ENCODE measurements at regions not wholly inside any gene's neighbourhood (a gene's known extent, or its start where the extent isn't known, plus 50 kb on each side); places are given as distances from the start of the nearest gene placed in this dataset.
A peak's percentile ranks its signal among the peaks of the same experiment; 100 is the strongest.
"Not testable (repeated sequence)": the region's sequence is repeated elsewhere in the genome, so short reads cannot be mapped to it uniquely, and the experiment has no call there.

- ATAC-seq (no peak), DNase-seq (no peak)
- no peak overlapping the region for H3K4me3 ChIP-seq
- H3K27me3 ChIP-seq: no peaks in the 10 kb centered on the region
- intact Hi-C loops (cut with DNase I): no loop called here
- no peaks in the 10 kb centered on the region for H3K4me1 ChIP-seq
- TF ChIP-seq POLR2A (IDR thresholded peaks at IDR 0.05) (no peak), CTCF (IDR thresholded peaks at IDR 0.05) (no peak)
- 59% methylated on average over 6 of the region's 6 CpGs for WGBS (ENCODE audit: insufficient coverage, low coverage, low lambda C conversion rate, missing lambda C conversion rate)
- no peaks in the 10 kb centered on the region for H3K36me3 ChIP-seq
- no peak overlapping the region for H3K27ac ChIP-seq
- H3K9me3 ChIP-seq: no peaks in the 10 kb centered on the region
These were observed 143.2 kb downstream of the BMP15 start for GRCh38 chrX:51053741-51054140.

GRCh38 chrX:51098046-51098445 lies 187.5 kb downstream of the BMP15 start:
- ATAC-seq: no peak
- TF ChIP-seq CTCF (IDR thresholded peaks at IDR 0.05): no peak
- no peak for TF ChIP-seq POLR2A (IDR thresholded peaks at IDR 0.05)
- intact Hi-C loops (cut with DNase I): no loop called here
- H3K27me3 ChIP-seq: no peaks in the 10 kb centered on the region
- H3K4me1 ChIP-seq: no peaks in the 10 kb centered on the region
- H3K36me3 ChIP-seq: no peaks in the 10 kb centered on the region
- no peak for DNase-seq
- no peak overlapping the region for H3K27ac ChIP-seq
- H3K4me3 ChIP-seq: no peak overlapping the region
- no peaks in the 10 kb centered on the region for H3K9me3 ChIP-seq

GRCh38 chrX:51119058-51119926 lies 208.8 kb downstream of the BMP15 start:
- ATAC-seq; H3K27me3 ChIP-seq; DNase-seq; H3K4me3 ChIP-seq; H3K36me3 ChIP-seq; H3K27ac ChIP-seq; intact Hi-C loops (cut with DNase I); H3K4me1 ChIP-seq; H3K9me3 ChIP-seq: not testable (repeated sequence)
- WGBS (ENCODE audit: insufficient coverage, low coverage, low lambda C conversion rate, missing lambda C conversion rate): 40% methylated on average over 2 of the region's 52 CpGs

DNA sequence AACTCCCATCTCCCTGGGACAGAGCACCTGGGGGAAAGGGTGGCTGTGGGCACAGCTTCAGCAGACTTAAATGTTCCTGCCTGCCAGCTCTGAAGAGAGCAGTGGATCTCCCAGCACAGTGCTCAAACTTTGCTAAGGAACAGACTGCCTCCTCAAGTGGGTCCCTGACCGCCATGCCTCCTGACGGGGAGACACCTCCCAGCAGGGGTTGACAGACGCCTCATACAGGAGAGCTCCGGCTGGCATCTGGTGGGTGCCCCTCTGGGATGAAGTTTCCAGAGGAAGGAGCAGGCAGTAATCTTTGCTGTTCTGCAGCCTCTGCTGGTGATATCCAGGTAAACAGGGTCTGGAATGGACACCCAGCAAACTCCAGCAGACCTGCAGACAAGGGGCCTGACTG lies 206.9 kb upstream of the NUDT10 start:
- H3K9me3 ChIP-seq; H3K4me3 ChIP-seq; H3K27me3 ChIP-seq; intact Hi-C loops (cut with DNase I); H3K36me3 ChIP-seq; H3K4me1 ChIP-seq; H3K27ac ChIP-seq; ATAC-seq; DNase-seq: not testable (repeated sequence)
- no CpG with 5 or more reads among the region's 4 CpGs for WGBS (ENCODE audit: insufficient coverage, low coverage, low lambda C conversion rate, missing lambda C conversion rate)

DNA sequence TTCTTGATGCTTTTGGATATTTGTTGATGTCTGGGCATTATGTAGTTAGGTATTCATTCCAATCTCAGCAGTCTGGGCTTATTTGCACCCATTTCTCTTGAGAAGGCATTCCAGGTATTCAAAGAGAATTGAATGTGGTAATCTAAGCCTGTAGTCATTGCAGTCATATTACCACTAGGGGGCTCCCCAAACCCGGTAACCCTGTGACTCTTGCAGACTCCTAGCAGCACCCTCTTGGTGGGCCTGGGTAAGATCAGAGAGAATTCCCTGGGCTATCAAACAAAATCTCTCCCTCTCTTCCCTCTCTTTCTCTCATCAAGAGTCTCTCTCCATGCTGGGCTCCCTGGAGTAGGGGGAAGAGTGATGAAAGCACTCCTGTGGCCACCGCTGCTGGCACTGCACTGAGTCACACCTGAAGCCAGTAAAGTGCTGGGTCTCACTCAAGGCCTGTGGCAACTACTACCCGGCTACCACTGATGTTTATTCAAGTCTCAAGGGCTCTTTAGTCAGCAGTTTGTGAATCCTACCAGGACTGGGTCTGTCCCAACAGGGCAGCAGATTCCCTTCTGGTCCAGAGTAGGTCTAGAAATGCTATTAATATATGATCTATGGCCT lies 187.7 kb upstream of the NUDT10 start:
- no peaks in the 10 kb centered on the region for H3K9me3 ChIP-seq
- WGBS (ENCODE audit: insufficient coverage, low coverage, low lambda C conversion rate, missing lambda C conversion rate): 19% methylated on average over 3 of the region's 3 CpGs
- intact Hi-C loops (cut with DNase I): no loop called here
- TF ChIP-seq CTCF (IDR thresholded peaks at IDR 0.05) (peak; percentile 45 to 72 (median 66)), POLR2A (IDR thresholded peaks at IDR 0.05) (no peak)
- H3K27me3 ChIP-seq: no peaks in the 10 kb centered on the region
- ATAC-seq: peak; percentile 43 to 75 (median 69)
- peak in 1 of 3 donors; percentile 40 for DNase-seq
- no peak overlapping the region for H3K4me3 ChIP-seq
- H3K4me1 ChIP-seq: no peaks in the 10 kb centered on the region
- H3K27ac ChIP-seq: no peak overlapping the region
- no peaks in the 10 kb centered on the region for H3K36me3 ChIP-seq
